HuH-7.5 (cell line): ENCODE measurements at regions not wholly inside any gene's neighbourhood (a gene's known extent, or its start where the extent isn't known, plus 50 kb on each side); places are given as distances from the start of the nearest gene placed in this dataset.

Source experiments
- DNase-seq: peaks from one replicate; pipeline ENCODE4 v3.0.0; 2011; ENCODE audit warnings: low spot score

DNA sequence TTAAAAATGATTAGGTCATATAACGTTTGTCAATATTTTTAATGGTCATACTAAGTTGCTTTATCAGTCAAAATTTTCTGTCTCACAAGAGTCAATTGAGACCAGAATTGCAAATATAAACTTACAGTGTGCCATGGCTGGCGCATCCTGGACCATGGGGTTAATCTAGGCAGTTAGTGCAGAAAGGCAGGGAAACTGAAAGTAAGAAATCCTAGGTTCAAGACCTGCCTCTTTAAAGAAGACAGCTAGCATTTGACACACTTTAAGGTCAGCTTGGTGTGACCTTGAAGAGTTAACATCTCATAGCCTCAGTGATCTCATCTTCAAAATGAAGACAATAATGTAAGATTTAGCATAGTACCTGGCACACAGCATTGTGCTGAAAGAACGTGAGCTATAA lies 210.0 kb upstream of the DAB1 start:
- DNase-seq = no peak

DNA sequence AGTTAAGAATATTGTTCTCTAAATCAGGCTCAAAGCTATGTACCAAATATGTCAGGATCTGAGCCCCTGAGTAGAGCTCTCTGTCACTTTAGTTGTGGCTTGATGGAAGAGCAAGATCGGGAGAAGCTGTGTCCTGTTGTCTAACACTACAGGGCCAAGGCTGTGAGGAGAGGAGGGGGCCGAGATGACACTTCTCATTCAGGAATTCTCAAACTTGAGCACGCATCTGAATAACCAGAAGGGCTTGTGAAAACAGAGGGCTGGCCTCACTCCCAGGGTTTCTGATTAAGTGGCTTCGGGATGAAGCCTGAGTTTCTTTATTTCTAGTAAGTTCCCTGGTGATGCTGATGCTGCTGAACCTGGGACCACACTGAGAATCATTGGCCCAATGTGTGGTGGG lies 209.2 kb upstream of the DAB1 start:
- no peak for DNase-seq

DNA sequence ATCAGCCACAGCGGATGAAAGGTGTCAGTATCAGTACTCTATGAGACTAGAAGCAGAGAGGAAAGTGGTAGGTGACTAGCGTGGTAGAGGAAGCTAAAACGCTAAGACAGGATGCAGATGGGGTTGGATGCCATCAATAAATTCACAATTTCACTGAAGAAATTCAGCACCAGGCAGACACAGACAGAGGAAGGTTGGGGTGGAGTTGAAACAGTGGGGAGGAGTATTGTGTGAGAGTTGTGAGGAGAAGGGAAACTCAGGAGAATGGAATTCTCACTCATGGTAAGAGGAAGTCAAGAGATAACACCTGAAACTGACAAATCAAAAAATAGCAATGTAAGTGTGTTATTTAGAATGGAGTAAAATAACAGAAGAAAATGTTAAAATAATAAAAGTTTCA lies 208.5 kb upstream of the DAB1 start:
- DNase-seq = no peak

DNA sequence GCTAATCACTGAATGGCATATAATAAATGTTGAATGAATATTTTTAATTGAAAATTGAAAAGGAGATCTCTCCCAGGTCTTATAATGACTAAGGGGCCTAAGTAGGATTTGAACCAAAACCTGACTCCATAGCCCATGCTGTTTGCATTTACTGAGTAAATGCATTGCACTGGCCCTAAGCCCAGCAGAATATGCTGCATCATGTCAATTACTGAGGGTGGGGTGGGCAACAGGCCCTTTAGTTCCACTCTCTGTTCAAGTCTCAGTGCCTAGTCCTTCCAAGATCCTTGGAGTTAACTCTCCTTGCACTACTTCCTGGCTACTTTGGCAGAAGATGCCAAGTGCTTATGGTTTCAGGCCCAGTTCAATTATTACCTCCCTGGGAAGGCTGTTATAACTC lies 203.8 kb upstream of the DAB1 start:
- DNase-seq = no peak

DNA sequence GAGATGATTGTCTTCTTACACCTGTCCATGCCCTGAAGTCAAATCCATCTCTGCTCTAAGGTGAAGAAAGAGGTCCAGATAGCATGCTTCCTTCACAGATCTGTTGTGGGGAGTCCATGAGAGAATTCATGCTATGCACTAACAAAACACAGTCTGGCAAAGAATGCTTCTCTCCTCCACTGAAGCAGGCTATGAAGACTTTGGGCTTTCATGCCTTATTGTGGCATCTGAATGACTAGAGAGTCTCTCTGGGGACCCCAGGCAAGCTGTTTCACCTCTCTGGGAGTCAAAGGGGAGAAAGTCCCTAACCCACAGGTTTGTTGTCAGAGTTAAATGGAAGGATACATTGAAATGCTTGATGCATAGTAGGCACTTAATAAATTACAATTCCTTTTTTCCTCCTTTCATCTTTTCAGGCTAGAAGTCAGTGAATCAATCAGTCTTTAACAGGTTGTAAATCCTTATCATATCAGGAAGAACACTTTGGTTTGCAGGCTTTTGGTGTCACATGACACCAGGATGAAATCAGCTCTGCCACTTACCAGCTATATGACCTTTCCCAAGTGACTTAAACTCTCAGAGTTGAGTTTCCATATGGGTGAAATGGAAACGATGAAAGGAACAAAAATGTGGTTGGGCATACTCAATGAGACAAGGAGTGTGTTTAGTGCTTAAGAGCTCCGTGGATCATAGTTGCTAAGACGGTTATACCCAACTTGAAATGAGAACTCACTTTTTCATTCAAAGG lies 200.1 kb upstream of the DAB1 start:
- no peak for DNase-seq

DNA sequence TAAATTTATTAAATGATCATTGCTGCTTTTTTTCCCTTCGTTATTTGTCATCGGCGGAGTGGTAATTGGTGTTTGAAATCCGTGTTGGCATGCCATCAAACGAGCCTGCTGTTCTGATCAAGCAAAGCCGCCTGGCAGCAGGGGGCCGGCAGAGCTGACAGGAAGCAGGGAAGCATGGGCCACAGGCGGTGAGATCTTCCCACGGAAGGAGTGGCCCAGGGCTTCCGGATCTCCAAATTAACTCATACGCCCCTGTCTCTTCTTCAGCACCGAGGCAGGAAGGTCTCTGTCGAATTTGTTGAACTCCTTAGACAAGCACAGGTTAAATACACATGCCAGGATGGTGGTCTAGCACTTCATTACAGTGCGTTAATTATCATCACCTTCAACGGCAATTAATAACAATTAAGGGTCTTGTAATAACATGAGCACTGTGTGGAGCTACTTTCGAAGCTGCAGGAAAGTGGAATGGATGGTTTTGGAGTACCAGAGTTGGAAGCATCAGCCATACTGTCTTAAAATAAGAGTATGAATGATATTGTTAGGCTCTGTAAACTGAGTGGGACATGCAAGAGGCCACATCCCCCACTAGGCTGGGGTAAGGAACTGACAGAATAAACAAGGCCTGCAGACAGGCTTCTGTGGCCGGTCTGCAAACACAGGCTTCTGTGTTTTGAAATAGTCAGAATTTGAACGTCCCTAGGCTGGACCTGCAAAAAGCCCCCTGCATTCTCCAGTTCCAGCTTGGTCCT lies 199.4 kb upstream of the DAB1 start:
- DNase-seq = peak; percentile 15

DNA sequence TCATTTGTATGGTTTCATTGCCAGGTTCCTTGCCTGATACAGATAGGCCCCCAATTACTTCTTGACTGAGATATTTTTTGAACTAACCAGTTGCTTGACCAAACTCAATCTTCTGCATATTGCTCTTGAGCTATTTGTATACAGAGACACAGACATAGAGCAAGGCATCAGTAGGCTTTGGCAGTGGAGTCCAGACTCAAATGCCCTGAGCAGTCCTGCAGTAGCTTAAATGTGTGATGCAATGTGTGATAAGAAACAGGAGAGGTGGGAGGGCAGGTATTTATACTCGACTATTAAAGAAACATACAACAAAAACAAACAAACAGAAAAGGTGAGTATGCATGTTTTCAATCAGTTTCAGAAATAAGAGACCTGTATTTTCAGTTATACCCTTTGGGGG lies 197.9 kb upstream of the DAB1 start:
- no peak for DNase-seq

DNA sequence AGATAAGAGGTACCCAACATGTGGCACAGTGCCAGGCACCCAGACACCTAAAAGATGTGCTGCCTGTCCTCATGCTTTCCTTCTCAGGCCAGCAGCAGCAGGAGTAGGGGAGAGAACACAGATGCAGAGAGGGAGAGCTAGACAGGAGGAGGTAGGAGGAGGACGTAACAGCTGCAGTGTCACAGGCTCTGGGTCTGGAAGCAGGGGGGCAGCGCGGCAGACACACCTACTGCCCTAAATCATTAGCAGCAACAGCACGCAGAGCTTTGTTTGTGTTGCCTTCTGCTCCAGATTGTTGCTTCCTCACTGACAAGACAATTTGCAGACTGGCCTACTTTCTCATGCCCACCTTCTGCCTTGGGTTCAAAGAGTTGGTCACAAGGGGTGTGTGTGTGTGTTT lies 196.7 kb upstream of the DAB1 start:
- no peak for DNase-seq

DNA sequence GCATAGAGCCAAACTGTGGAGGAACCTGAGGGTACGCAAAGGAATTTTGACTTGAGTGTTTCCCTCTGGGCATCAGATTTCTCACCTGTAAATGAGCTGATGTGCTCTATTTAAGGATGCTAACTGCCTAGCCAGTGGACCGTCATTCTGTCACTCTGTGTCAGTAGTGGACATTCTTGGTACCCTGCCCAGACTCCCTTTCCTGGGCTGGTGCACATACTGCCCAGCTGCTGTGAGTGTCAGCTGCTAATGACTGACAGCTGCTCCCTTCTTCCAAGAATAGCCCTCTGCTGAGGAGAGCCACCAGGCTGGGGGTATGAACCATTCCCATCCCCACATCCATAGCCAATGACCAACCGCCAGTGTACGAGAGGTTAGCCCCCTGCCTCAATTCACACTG lies 193.1 kb upstream of the DAB1 start:
- no peak for DNase-seq

DNA sequence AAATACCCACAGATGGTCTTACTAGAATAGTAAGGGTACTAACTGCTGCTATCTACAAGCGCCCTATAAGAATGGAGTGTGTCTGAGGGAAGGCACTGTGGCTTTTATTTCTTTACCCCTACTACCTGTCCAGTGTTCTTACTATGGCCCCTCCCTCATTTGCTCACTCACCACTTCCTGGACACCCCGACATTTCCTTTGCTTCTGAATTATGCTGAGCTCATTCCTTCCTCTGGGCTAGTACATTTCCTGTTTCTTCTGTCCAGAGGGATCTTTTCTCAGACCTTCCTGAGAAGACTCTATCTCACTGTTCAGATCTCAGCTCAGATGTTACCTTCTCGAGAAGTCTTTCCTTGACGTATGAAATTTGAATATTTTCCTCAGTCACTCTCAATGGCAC lies 192.1 kb upstream of the DAB1 start:
- no peak for DNase-seq

DNA sequence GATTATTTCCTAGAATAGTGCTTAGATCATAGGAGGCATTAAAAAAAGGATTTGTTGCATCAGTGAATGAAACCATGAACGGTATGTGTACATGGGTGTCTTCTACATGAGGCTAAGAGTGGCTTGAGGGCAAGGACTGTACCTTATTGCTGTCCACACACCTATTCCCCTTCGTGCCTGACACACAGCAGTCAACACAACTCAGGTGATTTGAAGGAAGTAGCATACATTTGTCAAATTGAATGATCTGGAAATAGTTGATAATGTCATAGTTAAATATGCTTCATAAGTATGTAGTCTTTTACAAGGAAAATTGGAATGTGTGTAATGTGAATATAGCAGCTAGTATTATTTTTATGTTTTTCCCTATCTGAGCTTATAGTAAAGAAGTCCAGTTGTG lies 189.0 kb upstream of the DAB1 start:
- DNase-seq = no peak

DNA sequence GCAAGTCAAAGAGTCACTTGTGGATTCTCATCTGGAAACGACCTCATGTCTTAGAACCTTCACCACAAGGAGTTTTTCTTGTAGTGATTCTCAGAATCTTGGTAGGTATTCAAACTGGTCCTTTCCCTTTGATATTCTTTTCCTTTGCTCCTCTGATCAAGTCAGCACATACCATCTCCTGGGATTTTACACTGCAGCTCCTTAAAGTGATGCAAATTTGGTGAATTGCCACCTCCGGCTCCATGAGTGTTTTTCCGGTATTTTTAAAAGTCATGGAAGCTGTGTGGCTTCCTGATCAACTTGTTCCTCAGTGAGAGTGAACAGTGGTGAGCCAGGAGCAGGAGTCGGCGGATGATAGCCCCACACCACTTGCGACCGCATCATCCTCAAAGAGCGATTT lies 182.1 kb upstream of the DAB1 start:
- no peak for DNase-seq

DNA sequence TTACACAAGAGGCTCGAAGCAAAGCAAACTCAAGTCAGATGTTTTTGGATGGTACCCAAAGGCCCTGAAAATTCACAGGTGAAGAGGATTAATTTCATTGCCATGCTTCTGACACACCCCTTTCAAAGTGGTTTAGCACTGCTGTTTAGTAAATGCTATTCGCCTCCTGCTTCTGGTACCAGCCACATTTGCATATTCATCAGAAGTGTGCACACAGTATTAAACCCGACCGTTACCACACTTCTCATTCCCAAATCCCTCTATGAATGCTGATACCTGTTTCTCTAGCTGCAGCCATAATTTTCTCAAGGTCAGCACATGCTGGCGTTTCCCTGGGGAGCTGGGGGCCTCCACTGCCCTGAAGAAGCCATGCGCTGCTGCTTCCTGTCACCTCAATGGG lies 179.8 kb upstream of the DAB1 start:
- DNase-seq = no peak

DNA sequence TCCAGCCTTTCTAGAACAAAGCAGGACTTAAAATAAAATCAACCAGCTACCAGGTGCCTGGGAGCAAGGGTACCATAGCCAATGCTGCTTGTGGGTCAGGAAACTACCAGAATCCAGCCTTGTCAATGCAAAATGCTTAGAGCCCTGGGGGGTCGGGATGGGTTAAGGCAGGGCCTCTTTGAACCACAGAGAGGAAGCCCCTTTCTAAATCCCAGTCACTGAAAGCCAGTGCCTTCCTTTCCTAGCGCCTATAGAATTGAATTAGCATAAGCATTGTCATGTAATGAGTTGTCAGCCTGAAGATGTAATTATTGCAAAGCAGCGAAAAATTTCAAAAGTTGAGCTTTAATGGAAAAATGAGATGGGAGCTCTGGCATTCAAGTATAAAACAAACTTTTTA lies 176.6 kb upstream of the DAB1 start:
- no peak for DNase-seq

DNA sequence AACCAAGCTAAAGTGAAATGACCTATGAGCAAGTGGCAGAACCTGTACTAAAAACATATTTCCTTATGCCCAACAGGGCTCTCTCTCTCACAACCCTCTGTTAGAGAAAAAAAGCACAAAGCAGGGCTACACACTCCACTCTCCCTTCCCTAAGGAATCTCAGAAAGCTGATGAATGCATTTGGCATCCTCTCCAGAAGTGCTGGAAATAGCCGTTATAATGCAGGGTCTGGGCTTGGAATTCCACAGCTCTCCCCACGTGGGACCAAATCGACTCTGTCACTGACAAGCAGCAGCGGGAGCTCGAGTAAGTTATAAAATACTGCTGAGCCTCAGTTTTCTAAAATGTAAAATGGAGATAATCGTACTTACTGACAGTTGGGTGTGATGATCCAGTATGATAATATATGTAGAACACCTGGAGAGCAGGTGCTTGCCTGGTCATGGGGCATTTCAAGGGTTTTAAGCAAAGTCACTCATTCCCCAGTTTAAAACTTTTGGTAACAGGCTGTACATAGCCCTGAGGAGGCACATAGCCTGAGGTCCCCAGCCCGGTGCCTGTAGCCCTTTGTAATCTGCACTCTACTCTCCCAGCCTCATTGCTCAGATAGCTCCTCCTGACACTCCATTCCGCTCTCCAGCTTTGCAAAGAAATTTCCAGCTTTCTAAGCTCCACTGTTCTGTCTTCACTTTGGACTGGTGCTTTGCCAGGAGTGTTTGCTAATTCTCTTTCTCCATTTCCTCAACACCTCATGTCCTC lies 175.6 kb upstream of the DAB1 start:
- DNase-seq = no peak

DNA sequence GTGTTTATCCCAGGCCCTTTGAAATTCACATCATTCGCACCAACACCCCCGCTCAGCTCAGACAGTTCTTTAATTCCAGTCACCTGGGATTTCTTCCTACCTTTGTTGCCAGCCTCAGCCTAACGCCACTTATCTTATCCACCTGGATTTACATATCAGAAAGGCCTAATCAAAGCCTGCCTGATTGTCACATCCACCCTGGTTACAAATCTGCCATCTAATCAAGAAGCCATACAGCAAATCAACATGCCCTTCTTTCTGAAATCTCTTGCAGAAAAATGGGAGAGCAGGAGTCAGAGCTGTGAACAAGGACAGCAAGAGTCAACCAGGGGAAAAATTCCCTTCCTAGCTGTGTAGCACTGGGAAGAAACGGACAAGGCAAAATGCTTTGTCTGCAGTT lies 173.2 kb upstream of the DAB1 start:
- DNase-seq = no peak

DNA sequence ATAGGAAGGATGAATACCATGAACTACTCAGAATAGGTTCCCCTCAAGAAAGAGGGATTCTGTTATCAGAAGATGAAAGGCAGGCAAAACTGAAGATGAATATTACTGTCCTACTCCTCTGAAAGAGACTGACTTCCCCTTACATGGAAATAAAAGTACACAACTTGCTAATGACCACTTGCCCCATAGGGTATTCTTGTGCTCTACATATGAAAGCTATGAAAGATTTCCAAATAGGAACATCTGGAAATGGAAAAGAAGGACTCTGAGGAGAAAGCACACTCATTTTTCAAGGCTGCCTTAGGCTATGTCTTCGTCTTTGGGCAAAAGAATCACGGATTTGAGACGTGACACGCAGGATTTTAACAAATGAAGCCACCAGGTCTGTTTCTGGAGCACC lies 170.1 kb upstream of the DAB1 start:
- no peak for DNase-seq

DNA sequence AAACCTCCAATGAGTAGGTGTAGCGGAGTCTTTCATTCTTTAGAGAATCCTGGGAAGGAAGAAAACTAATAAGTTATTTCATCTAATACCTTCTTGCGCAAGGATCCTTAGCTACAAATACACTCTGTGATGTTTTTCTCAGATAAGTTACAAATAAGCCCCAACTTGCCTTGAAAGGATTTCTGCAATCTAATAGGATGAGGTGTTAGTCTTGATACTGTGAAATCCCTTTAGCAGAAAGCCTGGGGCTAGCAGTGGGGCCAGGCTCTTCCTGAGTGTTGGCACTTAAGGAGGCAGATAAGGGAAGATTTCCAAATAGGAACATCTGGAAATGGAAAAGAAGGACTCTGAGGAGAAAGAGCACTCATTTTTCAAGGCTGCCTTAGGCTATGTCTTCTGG lies 168.0 kb upstream of the DAB1 start:
- no peak for DNase-seq

DNA sequence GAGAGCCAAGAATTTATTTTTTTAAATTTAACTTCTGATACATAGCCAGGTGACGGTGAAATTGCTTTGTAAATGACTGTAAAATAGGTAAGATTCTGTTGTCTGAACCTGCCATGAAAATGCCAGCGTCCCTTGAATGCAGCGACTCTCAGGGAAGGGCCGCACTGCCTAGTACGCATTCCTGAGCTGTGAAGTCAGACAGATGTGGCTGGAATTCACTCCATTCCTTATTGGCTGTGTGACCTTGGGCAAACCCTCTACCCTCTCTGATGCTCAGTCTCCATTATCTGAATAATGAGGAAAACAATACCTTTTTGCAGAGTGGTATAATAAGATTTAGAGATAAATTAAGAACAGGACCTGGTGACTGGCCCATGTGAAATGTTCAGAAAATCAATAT lies 167.1 kb upstream of the DAB1 start:
- peak; percentile 25 for DNase-seq

DNA sequence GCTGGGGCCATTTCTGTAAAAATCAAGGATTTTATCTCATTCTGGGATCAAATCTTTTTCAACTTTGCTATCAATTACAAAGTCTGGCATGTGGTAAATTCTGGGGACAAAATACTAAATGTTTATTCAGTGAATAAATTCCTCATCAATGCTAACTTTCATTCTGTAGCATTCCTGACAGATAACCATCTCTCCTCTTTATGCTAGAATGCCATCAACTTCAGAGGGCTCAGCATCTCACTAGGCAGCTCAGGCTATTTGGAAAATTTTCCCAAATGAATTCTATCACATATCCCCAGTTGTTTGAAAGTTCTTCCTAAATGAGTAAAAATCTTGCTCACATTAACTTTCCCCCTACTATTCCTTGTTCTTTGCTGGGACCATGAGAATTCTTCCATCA lies 163.0 kb upstream of the DAB1 start:
- no peak for DNase-seq

DNA sequence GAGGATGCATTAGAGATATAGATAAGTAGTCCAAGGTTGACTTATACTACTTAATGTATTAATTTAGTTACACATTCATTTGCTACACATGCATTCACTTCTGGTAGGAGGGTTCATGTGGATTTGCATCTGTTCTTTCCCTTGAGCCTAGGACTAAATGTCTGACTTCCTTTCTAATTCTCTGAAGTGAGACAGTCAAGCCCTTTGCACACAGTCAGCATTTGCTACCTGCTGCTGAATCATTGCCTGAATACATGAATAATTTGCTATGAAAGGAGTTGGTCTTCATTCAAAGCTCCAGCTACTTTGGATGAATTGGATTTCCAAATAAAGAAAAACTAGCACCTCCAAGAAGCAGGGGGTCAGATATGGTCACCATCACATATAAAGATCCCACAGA lies 154.8 kb upstream of the DAB1 start:
- no peak for DNase-seq

DNA sequence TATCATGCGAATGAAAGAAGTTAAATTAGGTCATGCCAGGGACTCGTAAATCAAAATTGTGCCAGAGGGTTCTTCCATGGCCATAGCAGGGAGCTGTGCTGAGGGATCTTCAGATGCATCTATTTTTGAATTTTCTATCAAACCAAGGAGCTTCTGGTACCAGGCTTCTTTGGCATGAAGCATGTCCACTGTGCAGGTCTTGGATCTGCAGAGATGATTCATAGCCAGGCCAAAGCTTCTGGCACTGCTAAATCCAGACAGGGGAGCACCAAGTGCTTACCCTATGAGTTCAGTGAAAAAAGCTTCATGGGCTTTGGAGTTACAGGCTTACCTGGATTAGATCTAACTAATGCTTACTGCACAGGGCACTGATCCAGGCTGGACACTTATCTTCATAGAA lies 154.2 kb upstream of the DAB1 start:
- no peak for DNase-seq

DNA sequence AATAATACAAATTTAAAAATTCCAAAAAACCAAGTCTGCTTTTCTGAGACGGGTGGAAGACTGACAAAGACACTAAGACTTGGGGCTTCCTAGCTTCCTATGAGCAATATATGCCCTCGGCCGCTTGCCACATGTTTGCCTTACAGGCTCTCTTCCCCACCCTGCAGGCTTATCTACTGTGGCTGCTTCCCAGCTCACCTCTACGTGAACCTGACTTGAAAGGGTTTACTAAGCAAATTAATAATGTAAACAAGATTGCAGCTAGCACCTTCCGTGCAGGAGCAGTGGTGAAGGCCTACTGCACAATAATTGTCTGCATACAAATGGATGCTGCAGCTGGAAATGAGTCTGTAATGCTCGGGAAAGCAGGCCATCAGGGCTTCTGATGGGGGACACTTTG lies 152.9 kb upstream of the DAB1 start:
- DNase-seq = peak; percentile 39
